ENCODE measurements at regions not wholly inside any gene's neighbourhood (a gene's known extent, or its start where the extent isn't known, plus 50 kb on each side); places are given as distances from the start of the nearest gene placed in this dataset.

DNA sequence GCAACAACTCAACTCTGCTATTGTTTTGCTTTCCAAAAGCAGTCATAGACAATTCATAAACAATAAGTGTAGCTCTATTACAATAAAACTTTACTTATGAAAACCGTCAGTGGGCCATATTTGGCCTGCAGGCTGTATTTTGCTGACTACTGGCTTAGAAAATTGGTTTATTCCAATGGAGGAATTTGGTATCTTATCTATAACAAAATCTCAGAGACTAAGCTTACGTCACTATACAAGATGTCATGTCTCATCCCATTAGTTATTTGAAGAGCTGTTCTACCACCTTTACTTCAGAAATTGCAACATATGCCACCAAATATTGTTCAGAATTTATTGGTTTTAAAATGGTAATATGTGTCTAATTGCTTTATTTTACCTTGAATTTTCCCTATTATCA is 436.9 kb downstream of the HTR1B start:
- no peak for TF ChIP-seq TAF1 (IDR thresholded peaks at IDR 0.05; ENCODE audit: low read depth, low read length)
- no peak for TF ChIP-seq POLR2A (IDR thresholded peaks at IDR 0.05; ENCODE audit: low read depth, low read length)
- TF ChIP-seq SPI1 (IDR thresholded peaks at IDR 0.05; ENCODE audit: low read depth, low read length), result no peak

Data from GM12891 (cell line).